GM12878 (cell line): ENCODE measurements at regions not wholly inside any gene's neighbourhood (a gene's known extent, or its start where the extent isn't known, plus 50 kb on each side); places are given as distances from the start of the nearest gene placed in this dataset.
A peak's percentile ranks its signal among the peaks of the same experiment; 100 is the strongest.

Source experiments
- ATAC-seq: fragments of 200-7000 bp; cut with Tn5 transposase; 3 replicates; pipeline ENCODE4 v1.9.1; 2020; ENCODE audit warnings: mild to moderate bottlenecking, moderate library complexity
- BruUV-seq: library from RNA; stranded (reverse); fragments of 400-500 nt; replicated peaks from 2 replicates; lab custom pipeline; 2021; lab: Mats Ljungman, UMichigan
- CTCF ChIA-PET: fragments of 300-600 bp; sonication (Branson Sonifier 250); formaldehyde crosslinking; extraction: SDS; loops from one replicate; lab custom pipeline; 2021; ENCODE audit warnings: inconsistent platforms; lab: Yijun Ruan, JAX
- POLR2A ChIA-PET: fragments of 350-600 bp; formaldehyde crosslinking; extraction: SDS; loops from one replicate; lab custom pipeline; 2021; ENCODE audit warnings: inconsistent platforms; lab: Charles Lee
- RAD21 ChIA-PET: fragments of 300-600 bp; sonication (Branson Sonifier 250); formaldehyde crosslinking; loops from one replicate; lab custom pipeline; 2023; ENCODE audit warnings: antibody characterized with exemption; ENCODE audit not compliant: unreplicated experiment; lab: Charles Lee
- SMC1A ChIA-PET: fragments of 300-600 bp; sonication (Branson Sonifier 250); formaldehyde crosslinking; loops from one replicate; lab custom pipeline; 2023; ENCODE audit not compliant: unreplicated experiment, uncharacterized antibody; lab: Charles Lee
- DNase-seq: peaks from one replicate; pipeline ENCODE4 v3.0.0-alpha.2; 2011; ENCODE audit warnings: low read depth, low spot score
- FAIRE-seq: peaks from 3 replicates; lab custom pipeline; 2011; peaks lifted over from hg19 to GRCh38; lab: Jason Lieb, UNC
- H2AFZ ChIP-seq: 2 replicates; pipeline ENCODE4 v1.6.0; 2011; ENCODE audit warnings: low read depth, low read length, control low read depth; ENCODE audit not compliant: control insufficient read depth
- H3K27ac ChIP-seq: 2 replicates; pipeline ENCODE4 v1.5.1; 2011; ENCODE audit warnings: control low read depth; ENCODE audit not compliant: control insufficient read depth, insufficient read depth
- H3K27me3 ChIP-seq, 2 experiments: replicated peaks in 1 of 2; 2 replicates each; pipeline versions ENCODE4 v1.6.0 to v1.6.1; 2011; ENCODE audit warnings: low read length in 1 of 2; ENCODE audit not compliant: control insufficient read depth in 2 of 2, insufficient read depth in 2 of 2
- H3K36me3 ChIP-seq, 2 experiments: 2 replicates each; pipeline ENCODE4 v1.5.1; 2011; ENCODE audit warnings: low read length in 1 of 2; ENCODE audit not compliant: control insufficient read depth in 2 of 2, insufficient read depth in 2 of 2
- H3K4me1 ChIP-seq: 2 replicates; pipeline ENCODE4 v1.6.1; 2011; ENCODE audit warnings: mild to moderate bottlenecking, low read length, moderate library complexity, mixed read lengths; ENCODE audit not compliant: control insufficient read depth, insufficient read depth
- H3K4me2 ChIP-seq: 2 replicates; pipeline ENCODE4 v1.6.0; 2011; ENCODE audit warnings: control low read depth; ENCODE audit not compliant: control insufficient read depth, insufficient read depth
- H3K4me3 ChIP-seq: fragments of 200-600 bp; sonication (generic); 2 replicates; pipeline ENCODE4 v1.5.1; 2016
- H3K79me2 ChIP-seq: 2 replicates; pipeline ENCODE4 v1.6.0; 2011; ENCODE audit warnings: low read length; ENCODE audit not compliant: control insufficient read depth, insufficient read depth
- H3K9ac ChIP-seq: 2 replicates; pipeline ENCODE4 v1.8.0; 2011; ENCODE audit warnings: low read length, control low read depth, mixed read lengths; ENCODE audit not compliant: control insufficient read depth, insufficient read depth
- H3K9me3 ChIP-seq: replicated peaks from 3 replicates; pipeline ENCODE4 v1.5.1; 2011; ENCODE audit warnings: mild to moderate bottlenecking, low read length; ENCODE audit not compliant: control insufficient read depth, insufficient read depth
- H4K20me1 ChIP-seq: 2 replicates; pipeline ENCODE4 v1.6.0; 2011; ENCODE audit not compliant: control insufficient read depth, insufficient read depth
- CEBPB ChIP-seq, 2 experiments: fragments of 150-350 bp in 1 of 2; IDR thresholded peaks; 2 replicates each; pipeline ENCODE4 v1.6.1; 2012 to 2014; ENCODE audit warnings: low read depth in 2 of 2, low read length in 2 of 2, borderline replicate concordance in 1 of 2, inconsistent platforms in 1 of 2
- CREM ChIP-seq: IDR thresholded peaks from 2 replicates; pipeline ENCODE4 v1.6.1; 2014; ENCODE audit warnings: antibody characterized with exemption, low read depth
- HCFC1 ChIP-seq: fragments of 150-350 bp; IDR thresholded peaks from 2 replicates; pipeline ENCODE4 v1.6.1; 2014; ENCODE audit warnings: low read length
- IRF5 ChIP-seq: fragments of 450-650 bp; IDR thresholded peaks from 2 replicates; pipeline ENCODE4 v1.6.1; 2017; ENCODE audit warnings: borderline replicate concordance
- MXI1 ChIP-seq: fragments of 150-350 bp; IDR thresholded peaks from 2 replicates; pipeline ENCODE4 v1.6.1; 2011; ENCODE audit warnings: low read depth, mild to moderate bottlenecking, inconsistent platforms, low read length, improper control_type of control experiment
- NFIC ChIP-seq: IDR thresholded peaks from 2 replicates; pipeline ENCODE4 v1.6.1; 2012; ENCODE audit warnings: low read depth, mild to moderate bottlenecking, inconsistent platforms, low read length, moderate library complexity
- PAX8 ChIP-seq: fragments of 450-650 bp; IDR thresholded peaks from 2 replicates; pipeline ENCODE4 v1.6.1; 2017; ENCODE audit warnings: mild to moderate bottlenecking, moderate library complexity
- POLR2AphosphoS2 ChIP-seq: IDR thresholded peaks from 2 replicates; pipeline ENCODE4 v1.6.1; 2011; ENCODE audit warnings: low read depth, mild to moderate bottlenecking, low read length, improper control_type of control experiment, moderate library complexity
- RAD51 ChIP-seq: fragments of 450-650 bp; IDR thresholded peaks from 2 replicates; pipeline ENCODE4 v1.6.1; 2016; ENCODE audit warnings: moderate library complexity, mild to moderate bottlenecking, inconsistent platforms
- SREBF2 ChIP-seq: IDR thresholded peaks from 2 replicates; pipeline ENCODE4 v1.6.1; 2012; ENCODE audit warnings: mild to moderate bottlenecking, low read length
- ZBTB40 ChIP-seq: fragments of 450-650 bp; IDR thresholded peaks from 2 replicates; pipeline ENCODE4 v1.6.1; 2016; ENCODE audit warnings: mild to moderate bottlenecking, moderate library complexity, borderline replicate concordance
- ZSCAN29 ChIP-seq: fragments of 450-650 bp; IDR thresholded peaks from 2 replicates; pipeline ENCODE4 v1.6.1; 2017; ENCODE audit warnings: mild to moderate bottlenecking, moderate library complexity
- WGBS: methylation state at CpG from one replicate; pipeline ENCODE4 v1.1.6; 2016; ENCODE audit warnings: low lambda C conversion rate; ENCODE audit not compliant: insufficient replicate concordance, insufficient coverage; ENCODE audit errors: missing lambda C conversion rate; 5-methylcytosine and 5-hydroxymethylcytosine counted together
- in situ Hi-C: fragments of 300-500 bp; cut with MboI; formaldehyde crosslinking; loops from 9 replicates; pipeline ENCODE4 v1.14.3; 2018; ENCODE audit warnings: mixed read lengths
- intact Hi-C: fragments of 100-400 bp; cut with micrococcal nuclease; formaldehyde crosslinking; loops from one replicate; pipeline ENCODE4 v1.14.2; 2022; ENCODE audit not compliant: unreplicated experiment

- intact Hi-C loops: no loop called here
- DNase-seq (no peak), FAIRE-seq (no peak), ATAC-seq (peak; percentile 66)
- TF ChIP-seq CEBPB (IDR thresholded peaks at IDR 0.05; ENCODE audit: borderline replicate concordance in 1 of 2, low read depth in 2 of 2, low read length in 2 of 2): no peak
- peak; percentile 25; the same call in 1 of the 2 replicates for TF ChIP-seq NFIC
- TF ChIP-seq MXI1: no peak
- TF ChIP-seq SREBF2: no peak
- no peak for TF ChIP-seq ZSCAN29
- no peak for TF ChIP-seq HCFC1
- TF ChIP-seq PAX8: no peak
- H3K27me3 ChIP-seq: no peaks in the 10 kb centered on the region
- H3K9me3 ChIP-seq: no peaks in the 10 kb centered on the region
- ChIA-PET POLR2A (no interaction called here), SMC1A (interaction anchor here (0.7 kb wide), 1 partner anchor 1754 kb away, joined by 3 read pairs; no protein-coding TSS in a partner anchor), CTCF (no interaction called here), RAD21 (no interaction called here)
- H3K36me3 ChIP-seq: no peaks in the 10 kb centered on the region
- WGBS: 22% methylated on average over 3 of the region's 3 CpGs
- H3K9ac ChIP-seq: no peak overlapping the region
- H2AFZ ChIP-seq: no peak overlapping the region
- in situ Hi-C loops: no loop called here
- H3K79me2 ChIP-seq: no peaks in the 10 kb centered on the region
- H3K4me1 ChIP-seq: no peaks in the 10 kb centered on the region
- no peak overlapping the region for H3K4me2 ChIP-seq
- H4K20me1 ChIP-seq: no peaks in the 10 kb centered on the region
- H3K4me3 ChIP-seq: no peak overlapping the region
- no peak overlapping the region for H3K27ac ChIP-seq
- BruUV-seq: no TSS peak
These were observed 602.7 kb downstream of the NXPH1 start for GRCh38 chr7:9036080-9036479.

- ChIA-PET POLR2A (no interaction called here), CTCF (no interaction called here), RAD21 (no interaction called here), SMC1A (no interaction called here)
- intact Hi-C loops: no loop called here
- Histone ChIP-seq H3K27ac (no peak overlapping the region), H3K9me3 (no peaks in the 10 kb centered on the region), H3K4me1 (no peaks in the 10 kb centered on the region), H3K36me3 (no peaks in the 10 kb centered on the region), H3K4me2 (no peak overlapping the region), H3K79me2 (no peaks in the 10 kb centered on the region), H4K20me1 (no peaks in the 10 kb centered on the region), H3K9ac (no peak overlapping the region), H3K27me3 (no peaks in the 10 kb centered on the region), H2AFZ (no peak overlapping the region), H3K4me3 (no peak overlapping the region)
- no TSS peak for BruUV-seq
- ATAC-seq (no peak), FAIRE-seq (no peak), DNase-seq (no peak)
- 48% methylated on average over 4 of the region's 4 CpGs for WGBS
- in situ Hi-C loops: no loop called here
- TF ChIP-seq PAX8 (no peak), ZBTB40 (no peak), HCFC1 (no peak), RAD51 (no peak), IRF5 (no peak), CREM (no peak), POLR2AphosphoS2 (no peak)
These were observed 637.9 kb downstream of the NXPH1 start for GRCh38 chr7:9071160-9071762.
